ENCODE measurements at regions not wholly inside any gene's neighbourhood (a gene's known extent, or its start where the extent isn't known, plus 50 kb on each side); places are given as distances from the start of the nearest gene placed in this dataset.

DNA sequence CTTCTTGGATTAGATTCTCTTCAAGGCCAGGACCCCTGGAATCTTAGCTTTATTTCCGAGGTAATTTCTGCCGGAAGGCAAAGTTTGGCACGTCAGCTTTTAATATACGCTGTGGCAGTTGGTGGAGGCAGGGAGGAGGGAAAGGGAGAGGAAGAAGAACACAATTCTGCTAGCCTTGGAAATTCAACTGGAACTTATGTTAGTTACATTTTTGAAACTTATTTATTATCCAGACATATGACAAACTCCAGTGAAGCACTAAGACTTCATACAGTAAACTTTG lies 100.1 kb upstream of the TSC22D2 start:
- ATAC-seq: no peak
- H4K20me1 ChIP-seq (replicated peaks; ENCODE audit: control insufficient read depth, insufficient read depth, low read length): no peaks in the 10 kb centered on the region
- H3K36me3 ChIP-seq (ENCODE audit: control insufficient read depth, insufficient read depth, low read length): no peaks in the 10 kb centered on the region
- ChIA-PET POLR2A (interaction anchor here (0.6 to 1.1 kb wide), 2 partner anchors 12 to 103 kb away, joined by 3 to 6 read pairs; no protein-coding TSS in a partner anchor), CTCF (ENCODE audit: low intra/inter-chr PET ratio) (no interaction called here)
- H3K27ac ChIP-seq (ENCODE audit: extremely low read depth, low read depth, low read length): no peak overlapping the region
- H3K4me3 ChIP-seq: no peak overlapping the region
- no peak for FAIRE-seq
- in situ Hi-C loops (cut with MboI): no loop called here
- no peak for DNase-seq (ENCODE audit: extremely low read depth in 1 of 4, low spot score in 3 of 4)
- BruUV-seq (replicated peaks): no TSS peak
- no peaks in the 10 kb centered on the region for H3K79me2 ChIP-seq (ENCODE audit: control insufficient read depth, insufficient read depth, low read length)
- no peaks in the 10 kb centered on the region; a peak in 1 of 5 replicates for H3K27me3 ChIP-seq (ENCODE audit: control insufficient read depth in 2 of 2, insufficient read depth in 2 of 2, low read length in 2 of 2)
- intact Hi-C loops (cut with micrococcal nuclease): no loop called here
- H3K4me2 ChIP-seq (ENCODE audit: insufficient read depth, low read length): no peak overlapping the region
- no peak for TF ChIP-seq PKNOX1 (IDR thresholded peaks at IDR 0.05)
- TF ChIP-seq CREB5 (CRISPR knock-in tag; IDR thresholded peaks at IDR 0.05): no peak
- TF ChIP-seq STAG1 (CRISPR knock-in tag; IDR thresholded peaks at IDR 0.05; ENCODE audit: borderline replicate concordance): no peak
- TF ChIP-seq HES1 (IDR thresholded peaks at IDR 0.05; ENCODE audit: low read depth): no peak
- no peak for TF ChIP-seq FOXK2 (conservative IDR thresholded peaks at IDR 0.05 in 1 of 2, IDR thresholded peaks at IDR 0.05 in 1 of 2; ENCODE audit: low read depth in 2 of 2)
- TF ChIP-seq, protein P1, sequence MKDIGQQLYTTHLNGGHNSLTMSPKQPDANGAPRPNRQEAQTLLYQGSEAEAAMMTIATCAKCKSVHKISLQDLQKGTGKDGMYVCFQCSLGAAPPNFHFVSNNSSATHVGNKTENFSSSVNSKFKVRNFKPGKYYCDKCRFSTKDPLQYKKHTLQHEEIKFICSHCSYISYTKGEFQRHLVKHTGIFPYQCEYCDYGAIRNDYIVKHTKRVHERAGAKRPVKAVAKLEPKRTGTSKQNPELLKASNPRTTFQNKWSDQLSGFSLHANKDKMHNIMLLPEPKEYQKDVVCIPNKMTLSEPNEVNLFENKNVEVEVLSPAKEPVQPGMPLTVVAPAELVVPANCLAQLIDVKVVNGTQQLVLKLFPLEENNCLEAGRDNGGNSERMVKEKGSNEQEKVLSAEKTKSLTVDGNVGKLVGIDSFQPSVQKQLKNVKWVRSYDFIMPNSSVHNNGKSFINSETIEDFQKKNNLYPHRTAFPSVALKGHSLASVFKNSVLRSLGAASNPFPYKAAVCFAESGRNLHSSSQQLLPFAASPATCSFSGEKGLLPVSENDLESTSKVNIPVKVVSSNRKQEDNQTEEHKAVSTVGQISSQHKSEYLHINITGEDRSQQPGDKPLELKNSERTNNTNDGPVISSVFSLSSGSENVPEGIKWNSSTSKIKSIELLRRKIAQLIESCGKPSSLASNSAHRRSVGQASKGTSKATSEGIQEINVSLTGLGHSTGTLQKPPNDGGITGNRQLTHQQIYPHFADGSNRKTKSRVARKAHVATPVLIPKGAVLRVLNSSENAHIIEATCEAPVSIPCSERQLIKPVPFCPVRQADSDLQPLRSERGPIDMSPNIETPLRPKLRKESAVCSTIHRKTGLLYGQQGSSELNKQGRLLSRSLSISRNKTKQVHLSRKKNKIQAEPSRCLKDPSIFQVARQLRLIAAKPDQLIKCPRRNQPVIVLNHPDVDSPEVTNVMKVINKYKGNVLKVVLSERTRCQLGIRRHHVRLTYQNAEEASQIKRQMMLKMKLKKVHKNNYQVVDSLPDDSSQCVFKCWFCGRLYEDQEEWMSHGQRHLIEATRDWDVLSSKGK (CRISPR knock-in tag; IDR thresholded peaks at IDR 0.05): no peak
- TF ChIP-seq, protein P2, sequence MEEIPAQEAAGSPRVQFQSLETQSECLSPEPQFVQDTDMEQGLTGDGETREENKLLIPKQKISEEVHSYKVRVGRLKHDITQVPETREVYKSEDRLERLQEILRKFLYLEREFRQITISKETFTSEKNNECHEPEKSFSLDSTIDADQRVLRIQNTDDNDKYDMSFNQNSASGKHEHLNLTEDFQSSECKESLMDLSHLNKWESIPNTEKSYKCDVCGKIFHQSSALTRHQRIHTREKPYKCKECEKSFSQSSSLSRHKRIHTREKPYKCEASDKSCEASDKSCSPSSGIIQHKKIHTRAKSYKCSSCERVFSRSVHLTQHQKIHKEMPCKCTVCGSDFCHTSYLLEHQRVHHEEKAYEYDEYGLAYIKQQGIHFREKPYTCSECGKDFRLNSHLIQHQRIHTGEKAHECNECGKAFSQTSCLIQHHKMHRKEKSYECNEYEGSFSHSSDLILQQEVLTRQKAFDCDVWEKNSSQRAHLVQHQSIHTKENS (CRISPR knock-in tag; IDR thresholded peaks at IDR 0.05): no peak
- TF ChIP-seq KLF10 (CRISPR knock-in tag; IDR thresholded peaks at IDR 0.05): no peak
- TF ChIP-seq NONO (IDR thresholded peaks at IDR 0.05; ENCODE audit: low read depth in 2 of 2, low read length in 1 of 2): no peak
- no peak for TF ChIP-seq NFIX (CRISPR knock-in tag; IDR thresholded peaks at IDR 0.05; ENCODE audit: low read depth)
- TF ChIP-seq ZNF217 (CRISPR knock-in tag; IDR thresholded peaks at IDR 0.05): no peak
- H2AFZ ChIP-seq (ENCODE audit: low read depth, low read length): no peak overlapping the region
- peaks cover 0 to 8% of the 10 kb centered on the region in 2 experiments; a peak in 4 of 5 replicates for H3K4me1 ChIP-seq (replicated peaks in 1 of 2; ENCODE audit: control insufficient read depth in 2 of 2, insufficient read depth in 2 of 2, low read length in 2 of 2)
- H3K9me1 ChIP-seq (ENCODE audit: control insufficient read depth, insufficient read depth, low read length): no peaks in the 10 kb centered on the region
- H3K9me3 ChIP-seq (replicated peaks; ENCODE audit: control insufficient read depth, insufficient read depth, low read depth, low read length): no peaks in the 10 kb centered on the region
- H3K9ac ChIP-seq (ENCODE audit: insufficient read depth in 1 of 2, low read depth in 2 of 2, low read length in 2 of 2): no peak overlapping the region
- 78% methylated on average over 4 of the region's 4 CpGs for WGBS (ENCODE audit: insufficient coverage, low coverage, missing lambda C conversion rate)
